GM12801 (cell line): ENCODE measurements at regions not wholly inside any gene's neighbourhood (a gene's known extent, or its start where the extent isn't known, plus 50 kb on each side); places are given as distances from the start of the nearest gene placed in this dataset.

Experiments
- CTCF ChIP-seq: IDR thresholded peaks from one replicate; pipeline ENCODE4 v1.5.1; 2011; ENCODE audit warnings: control low read depth; ENCODE audit not compliant: insufficient read length; ENCODE audit errors: extremely low read depth

- TF ChIP-seq CTCF, result no peak
Observed at GRCh38 chr2:33709951-33710350, 110.9 kb upstream of the FAM98A start.

DNA sequence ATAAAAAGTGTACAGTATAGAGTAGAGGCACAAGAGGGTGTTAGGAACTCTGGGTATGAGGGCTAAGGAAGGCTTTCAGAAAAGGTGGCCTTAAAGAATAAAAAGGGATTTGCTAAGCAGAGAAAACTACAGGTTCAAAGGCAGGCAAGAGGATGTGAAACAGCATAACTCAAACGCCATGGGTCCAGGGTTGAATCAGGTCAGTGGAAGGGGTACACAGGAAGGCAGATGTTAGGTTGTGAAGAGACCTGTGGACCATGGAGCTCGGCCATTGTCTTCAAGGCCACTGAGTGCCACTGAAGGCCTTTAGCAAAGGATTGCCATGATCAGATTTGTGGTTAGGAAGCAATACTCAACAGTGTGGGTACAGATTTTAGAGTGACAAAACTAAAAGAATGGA, 108.2 kb upstream of the FAM98A start:
- TF ChIP-seq CTCF, result no peak

DNA sequence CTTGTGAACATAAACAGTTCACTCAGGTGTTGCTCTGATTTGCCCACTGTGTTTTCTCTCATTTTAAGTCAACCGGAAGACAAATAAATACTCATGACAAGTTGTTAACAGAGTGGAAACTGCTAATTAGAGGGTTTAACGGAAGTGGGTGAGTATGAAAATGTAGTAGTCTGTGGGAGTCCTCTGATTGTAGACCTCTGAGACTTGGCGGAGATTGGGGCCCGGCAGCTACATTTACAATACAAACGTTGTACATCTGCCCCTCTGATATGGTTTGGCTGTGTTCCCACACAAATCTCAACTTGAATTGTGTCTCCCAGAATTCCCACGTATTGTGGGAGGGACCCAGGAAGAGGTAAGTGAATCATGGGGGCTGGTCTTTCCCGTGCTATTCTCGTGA, 107.3 kb upstream of the FAM98A start:
- no peak for TF ChIP-seq CTCF

GRCh38 chr2:33704406-33704855, 105.3 kb upstream of the FAM98A start:
- no peak for TF ChIP-seq CTCF

GRCh38 chr2:33696234-33696633, 97.1 kb upstream of the FAM98A start:
- TF ChIP-seq CTCF, result no peak

DNA sequence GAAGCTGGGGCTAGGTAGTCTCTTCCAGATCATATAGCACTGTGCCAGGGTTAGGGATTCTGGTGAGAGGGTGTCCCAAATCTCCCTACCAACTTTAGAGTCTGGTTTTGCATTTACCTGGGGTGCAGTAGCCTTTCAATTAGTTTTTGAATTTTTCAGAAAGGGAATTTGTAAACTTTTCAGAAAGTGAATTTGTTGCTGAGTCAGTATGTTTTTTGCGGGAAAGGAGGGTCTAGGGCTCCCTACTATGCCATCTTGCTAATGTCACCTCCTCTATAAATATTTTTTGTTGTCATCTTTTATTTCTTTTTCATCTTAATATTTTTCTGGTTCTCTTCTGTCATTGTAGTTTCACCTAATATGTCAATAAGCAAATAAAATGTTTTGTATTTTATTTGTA, 95.8 kb upstream of the FAM98A start:
- TF ChIP-seq CTCF, result no peak

DNA sequence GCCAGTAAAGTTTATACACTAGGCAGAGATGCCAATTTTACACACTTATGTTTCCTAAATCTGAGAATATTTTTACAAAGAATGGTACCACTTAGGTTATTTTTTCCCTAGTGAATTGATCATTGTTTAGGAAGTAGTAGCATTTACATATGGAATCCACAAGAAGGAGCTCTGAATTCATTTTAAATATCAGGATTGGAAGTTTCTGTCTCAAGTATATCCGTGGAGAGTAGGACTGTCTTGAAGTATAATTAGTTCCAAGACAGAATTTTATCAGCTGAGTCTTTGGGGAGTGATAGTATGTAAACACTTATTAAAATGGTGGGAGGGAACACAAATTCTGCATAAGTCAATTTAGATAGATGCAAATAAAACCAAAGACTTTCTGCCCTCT, 82.3 kb upstream of the FAM98A start:
- TF ChIP-seq CTCF, result no peak
